ENCODE measurements at regions not wholly inside any gene's neighbourhood (a gene's known extent, or its start where the extent isn't known, plus 50 kb on each side); places are given as distances from the start of the nearest gene placed in this dataset.
"Not testable (repeated sequence)": the region's sequence is repeated elsewhere in the genome, so short reads cannot be mapped to it uniquely, and the experiment has no call there.

DNA sequence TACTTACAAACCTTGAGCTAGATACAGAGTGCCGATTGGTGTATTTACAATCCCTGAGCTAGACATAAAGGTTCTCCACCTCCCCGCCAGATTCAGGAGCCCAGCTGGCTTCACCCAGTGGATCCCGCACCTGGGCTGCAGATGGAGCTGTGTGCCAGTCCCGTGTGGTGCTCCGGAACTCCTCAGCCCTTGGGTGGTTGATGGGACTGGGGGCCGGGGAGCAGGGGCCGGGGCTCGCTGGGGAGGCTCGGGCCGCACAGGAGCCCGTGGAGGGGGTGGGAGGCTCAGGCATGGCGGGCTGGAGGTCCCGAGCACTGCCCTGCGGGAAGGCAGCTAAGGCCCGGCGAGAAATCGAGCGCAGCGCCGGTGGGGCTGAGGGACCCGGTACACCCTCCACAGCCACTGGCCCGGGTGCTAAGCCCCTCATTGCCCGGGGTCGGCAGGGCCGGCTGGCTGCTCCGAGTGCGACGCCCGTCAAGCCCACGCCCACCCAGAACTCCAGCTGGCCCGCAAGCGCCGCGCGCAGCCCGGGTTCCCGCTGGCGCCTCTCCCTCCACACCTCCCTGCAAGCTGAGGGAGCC lies 466.5 kb downstream of the TECRL start:
- TF ChIP-seq, protein P1, sequence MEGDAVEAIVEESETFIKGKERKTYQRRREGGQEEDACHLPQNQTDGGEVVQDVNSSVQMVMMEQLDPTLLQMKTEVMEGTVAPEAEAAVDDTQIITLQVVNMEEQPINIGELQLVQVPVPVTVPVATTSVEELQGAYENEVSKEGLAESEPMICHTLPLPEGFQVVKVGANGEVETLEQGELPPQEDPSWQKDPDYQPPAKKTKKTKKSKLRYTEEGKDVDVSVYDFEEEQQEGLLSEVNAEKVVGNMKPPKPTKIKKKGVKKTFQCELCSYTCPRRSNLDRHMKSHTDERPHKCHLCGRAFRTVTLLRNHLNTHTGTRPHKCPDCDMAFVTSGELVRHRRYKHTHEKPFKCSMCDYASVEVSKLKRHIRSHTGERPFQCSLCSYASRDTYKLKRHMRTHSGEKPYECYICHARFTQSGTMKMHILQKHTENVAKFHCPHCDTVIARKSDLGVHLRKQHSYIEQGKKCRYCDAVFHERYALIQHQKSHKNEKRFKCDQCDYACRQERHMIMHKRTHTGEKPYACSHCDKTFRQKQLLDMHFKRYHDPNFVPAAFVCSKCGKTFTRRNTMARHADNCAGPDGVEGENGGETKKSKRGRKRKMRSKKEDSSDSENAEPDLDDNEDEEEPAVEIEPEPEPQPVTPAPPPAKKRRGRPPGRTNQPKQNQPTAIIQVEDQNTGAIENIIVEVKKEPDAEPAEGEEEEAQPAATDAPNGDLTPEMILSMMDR (conservative IDR thresholded peaks at IDR 0.05; ENCODE audit: low read length), result not testable (repeated sequence)
- TF ChIP-seq EZH2phosphoT487 (IDR thresholded peaks at IDR 0.05; ENCODE audit: borderline replicate concordance, low read depth, low read length), result not testable (repeated sequence)

All from OCI-LY7 (cell line).